Fibroblast of lung (primary cell): ENCODE measurements at regions not wholly inside any gene's neighbourhood (a gene's known extent, or its start where the extent isn't known, plus 50 kb on each side); places are given as distances from the start of the nearest gene placed in this dataset.

ENCODE experiments used
- DNase-seq, 2 donors: peaks; one replicate each; pipeline versions ENCODE4 v3.0.0 to v3.0.0-alpha.2; 2010; ENCODE audit warnings: low read depth in 2 of 2
- H2AFZ ChIP-seq: 2 replicates; pipeline ENCODE4 v1.5.1; 2012; ENCODE audit warnings: low read length, control low read depth, inconsistent platforms
- H3K27ac ChIP-seq: 2 replicates; pipeline ENCODE4 v1.5.1; 2011; ENCODE audit warnings: low read length, control low read depth; ENCODE audit not compliant: insufficient read depth
- H3K27me3 ChIP-seq: 2 replicates; pipeline ENCODE4 v1.5.1; 2011; ENCODE audit warnings: mild to moderate bottlenecking, low read length; ENCODE audit not compliant: control insufficient read depth, insufficient read depth
- H3K36me3 ChIP-seq: 2 replicates; pipeline ENCODE4 v1.5.1; 2011; ENCODE audit warnings: low read length; ENCODE audit not compliant: control insufficient read depth, insufficient read depth
- H3K4me1 ChIP-seq: 2 replicates; pipeline ENCODE4 v1.5.1; 2011; ENCODE audit warnings: low read length; ENCODE audit not compliant: control insufficient read depth, insufficient read depth; ENCODE audit errors: extremely low read depth
- H3K4me2 ChIP-seq: 2 replicates; pipeline ENCODE4 v1.5.1; 2011; ENCODE audit warnings: low read length, control low read depth; ENCODE audit not compliant: insufficient read depth; ENCODE audit errors: extremely low read depth
- H3K4me3 ChIP-seq, 4 experiments: fragments of 200-600 bp in 1 of 4; sonication (generic) in 1 of 4; replicated peaks in 1 of 4; 2 replicates each; pipeline ENCODE4 v1.5.1; 2011 to 2016; ENCODE audit warnings: low read length in 4 of 4, low read depth in 3 of 4, mild to moderate bottlenecking in 3 of 4, control low read depth in 2 of 4, inconsistent platforms in 1 of 4, mixed read lengths in 1 of 4; ENCODE audit not compliant: insufficient read depth in 1 of 4; ENCODE audit errors: control extremely low read depth in 1 of 4
- H3K79me2 ChIP-seq: 2 replicates; pipeline ENCODE4 v1.5.1; 2012; ENCODE audit warnings: mild to moderate bottlenecking, low read length, inconsistent platforms; ENCODE audit not compliant: control insufficient read depth, insufficient read depth
- H3K9ac ChIP-seq: 2 replicates; pipeline ENCODE4 v1.5.1; 2011; ENCODE audit warnings: mild to moderate bottlenecking, low read length, control low read depth; ENCODE audit not compliant: insufficient read depth
- H3K9me3 ChIP-seq: 2 replicates; pipeline ENCODE4 v1.5.1; 2012; ENCODE audit warnings: low read depth, low read length; ENCODE audit not compliant: control insufficient read depth, insufficient read depth
- H4K20me1 ChIP-seq: 2 replicates; pipeline ENCODE4 v1.5.1; 2011; ENCODE audit warnings: low read length; ENCODE audit not compliant: control insufficient read depth, insufficient read depth; ENCODE audit errors: extremely low read depth
- EZH2 ChIP-seq: IDR thresholded peaks from 2 replicates; pipeline ENCODE4 v1.5.1; 2012; ENCODE audit warnings: low read length, control low read depth, mild to moderate bottlenecking; ENCODE audit errors: missing control alignments
- TF ChIP-seq, protein P1 (sequence below), 2 donors: IDR thresholded peaks in 1 of 2; conservative IDR thresholded peaks in 1 of 2; 1 replicate in 1 of 2; 2 replicates in 1 of 2; pipeline ENCODE4 v1.5.1; 2011 to 2012; ENCODE audit warnings: low read length in 2 of 2, control low read depth in 1 of 2, inconsistent platforms in 1 of 2, low read depth in 1 of 2, mild to moderate bottlenecking in 1 of 2

DNA sequence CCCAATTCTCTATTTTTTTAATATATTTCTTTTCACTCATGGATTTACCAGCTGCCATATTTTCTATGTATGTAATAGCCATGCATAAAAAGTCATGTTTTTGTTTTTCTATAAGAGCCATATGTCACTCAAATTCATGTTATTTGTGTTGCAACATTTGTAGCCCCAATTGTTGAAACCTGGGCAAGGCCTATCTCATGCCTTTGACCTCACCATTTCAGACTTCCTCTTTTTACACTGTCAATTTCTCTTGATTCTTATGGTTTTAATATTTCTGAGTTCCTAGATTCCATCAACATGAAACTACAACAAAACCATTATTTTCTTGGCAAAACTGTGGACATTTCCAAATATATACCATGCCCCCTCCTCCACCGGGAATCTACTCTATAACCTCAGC is 647.5 kb downstream of the C12orf50 start:
- TF ChIP-seq EZH2: no peak
- TF ChIP-seq, protein P1, sequence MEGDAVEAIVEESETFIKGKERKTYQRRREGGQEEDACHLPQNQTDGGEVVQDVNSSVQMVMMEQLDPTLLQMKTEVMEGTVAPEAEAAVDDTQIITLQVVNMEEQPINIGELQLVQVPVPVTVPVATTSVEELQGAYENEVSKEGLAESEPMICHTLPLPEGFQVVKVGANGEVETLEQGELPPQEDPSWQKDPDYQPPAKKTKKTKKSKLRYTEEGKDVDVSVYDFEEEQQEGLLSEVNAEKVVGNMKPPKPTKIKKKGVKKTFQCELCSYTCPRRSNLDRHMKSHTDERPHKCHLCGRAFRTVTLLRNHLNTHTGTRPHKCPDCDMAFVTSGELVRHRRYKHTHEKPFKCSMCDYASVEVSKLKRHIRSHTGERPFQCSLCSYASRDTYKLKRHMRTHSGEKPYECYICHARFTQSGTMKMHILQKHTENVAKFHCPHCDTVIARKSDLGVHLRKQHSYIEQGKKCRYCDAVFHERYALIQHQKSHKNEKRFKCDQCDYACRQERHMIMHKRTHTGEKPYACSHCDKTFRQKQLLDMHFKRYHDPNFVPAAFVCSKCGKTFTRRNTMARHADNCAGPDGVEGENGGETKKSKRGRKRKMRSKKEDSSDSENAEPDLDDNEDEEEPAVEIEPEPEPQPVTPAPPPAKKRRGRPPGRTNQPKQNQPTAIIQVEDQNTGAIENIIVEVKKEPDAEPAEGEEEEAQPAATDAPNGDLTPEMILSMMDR (conservative IDR thresholded peaks at IDR 0.05 in 1 of 2, IDR thresholded peaks at IDR 0.05 in 1 of 2; ENCODE audit: low read depth in 1 of 2, low read length in 2 of 2): no peak
- no peak overlapping the region for H3K4me2 ChIP-seq
- no peak for DNase-seq

DNA sequence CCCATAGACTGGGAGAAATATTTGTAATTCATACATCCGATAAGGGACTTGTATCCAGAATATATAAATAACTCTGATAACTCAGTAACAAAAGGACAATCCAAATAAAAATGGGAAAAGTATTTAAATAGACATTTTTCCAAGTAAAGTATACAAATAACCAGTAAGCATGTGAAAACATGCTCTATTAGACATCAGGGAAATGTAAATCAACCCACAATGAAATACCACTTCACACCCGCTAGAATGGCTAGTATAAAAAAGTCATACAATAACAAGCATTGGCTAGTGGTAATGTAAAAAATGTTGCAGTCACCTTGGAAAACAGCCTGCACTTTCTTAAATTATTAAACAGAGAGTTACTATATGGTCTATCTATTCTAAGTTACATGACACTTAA is 650.7 kb downstream of the C12orf50 start:
- no peaks in the 10 kb centered on the region for H3K9me3 ChIP-seq
- no peak overlapping the region for H3K4me2 ChIP-seq
- H3K27ac ChIP-seq: no peak overlapping the region
- H3K79me2 ChIP-seq: no peaks in the 10 kb centered on the region
- H3K36me3 ChIP-seq: no peaks in the 10 kb centered on the region
- no peaks in the 10 kb centered on the region for H4K20me1 ChIP-seq
- no peak for DNase-seq
- H3K4me1 ChIP-seq: no peaks in the 10 kb centered on the region
- H3K27me3 ChIP-seq: no peaks in the 10 kb centered on the region
- no peak overlapping the region for H2AFZ ChIP-seq
- TF ChIP-seq, protein P1 (conservative IDR thresholded peaks at IDR 0.05 in 1 of 2, IDR thresholded peaks at IDR 0.05 in 1 of 2; ENCODE audit: low read depth in 1 of 2, low read length in 2 of 2): no peak
- no peak for TF ChIP-seq EZH2
- no peak overlapping the region for H3K9ac ChIP-seq
- no peak overlapping the region for H3K4me3 ChIP-seq

More for the DNA sequence above, 647.5 kb downstream of the C12orf50 start:
- no peaks in the 10 kb centered on the region for H3K36me3 ChIP-seq
- H3K27me3 ChIP-seq: no peaks in the 10 kb centered on the region
- H2AFZ ChIP-seq: no peak overlapping the region
- H3K4me3 ChIP-seq: no peak overlapping the region
- no peaks in the 10 kb centered on the region for H3K4me1 ChIP-seq
- no peaks in the 10 kb centered on the region for H3K79me2 ChIP-seq
- no peaks in the 10 kb centered on the region for H4K20me1 ChIP-seq
- H3K9me3 ChIP-seq: no peaks in the 10 kb centered on the region
- no peak overlapping the region for H3K27ac ChIP-seq
- no peak overlapping the region for H3K9ac ChIP-seq

DNA sequence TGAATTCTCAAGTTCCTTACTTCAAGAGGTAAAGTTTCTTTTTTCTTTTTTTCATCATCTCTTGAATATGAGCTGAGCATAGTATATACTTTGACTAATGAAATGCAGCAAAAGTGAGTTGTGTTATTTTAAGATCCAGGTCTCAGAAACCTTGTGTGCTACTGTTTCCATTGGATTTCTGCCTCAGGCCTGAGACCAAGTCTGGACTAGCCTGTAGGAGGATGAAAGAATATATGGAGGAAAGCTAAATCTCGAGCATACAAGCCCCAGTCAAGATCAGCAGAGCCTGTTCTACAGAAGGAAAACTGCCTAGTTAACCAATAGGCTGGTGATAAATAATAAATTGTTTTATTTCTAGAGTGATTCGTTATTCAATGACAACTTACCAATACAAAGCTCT is 652.5 kb downstream of the C12orf50 start:
- Histone ChIP-seq H3K27me3 (no peaks in the 10 kb centered on the region), H2AFZ (no peak overlapping the region), H3K9ac (no peak overlapping the region), H3K4me1 (no peaks in the 10 kb centered on the region), H3K4me2 (no peak overlapping the region), H3K79me2 (no peaks in the 10 kb centered on the region), H3K4me3 (no peak overlapping the region), H4K20me1 (no peaks in the 10 kb centered on the region), H3K36me3 (no peaks in the 10 kb centered on the region), H3K9me3 (no peaks in the 10 kb centered on the region), H3K27ac (no peak overlapping the region)
- DNase-seq: no peak
- TF ChIP-seq EZH2: no peak
- TF ChIP-seq, protein P1 (conservative IDR thresholded peaks at IDR 0.05 in 1 of 2, IDR thresholded peaks at IDR 0.05 in 1 of 2; ENCODE audit: low read depth in 1 of 2, low read length in 2 of 2): no peak
